ENCODE measurements at regions not wholly inside any gene's neighbourhood (a gene's known extent, or its start where the extent isn't known, plus 50 kb on each side); places are given as distances from the start of the nearest gene placed in this dataset.

GRCh38 chr13:108460043-108460442, 169.4 kb upstream of the MYO16 start:
- no peak for ATAC-seq
- no peaks in the 10 kb centered on the region for H4K20me1 ChIP-seq (ENCODE audit: insufficient read depth)
- intact Hi-C loops (cut with micrococcal nuclease): no loop called here
- no peaks in the 10 kb centered on the region for H3K9me2 ChIP-seq (ENCODE audit: insufficient read depth)
- H3K9ac ChIP-seq (ENCODE audit: low read length): no peak overlapping the region
- no peak overlapping the region for H3K27ac ChIP-seq (ENCODE audit: low read depth, low read length)
- ChIA-PET POLR2A (no interaction called here), RAD21 (ENCODE audit: low non-redundant PET in 1 of 2, low total read pairs in 2 of 2, uncharacterized antibody in 2 of 2, unreplicated experiment in 2 of 2) (no interaction called here), CTCF (no interaction called here)
- TF ChIP-seq FOSL1 (IDR thresholded peaks at IDR 0.05; ENCODE audit: low read depth) (no peak), ZBTB33 (IDR thresholded peaks at IDR 0.05; ENCODE audit: extremely low read depth, insufficient replicate concordance, low read length) (no peak), MAX (IDR thresholded peaks at IDR 0.05) (no peak), CEBPB (IDR thresholded peaks at IDR 0.05; ENCODE audit: low read depth) (no peak), ELF1 (IDR thresholded peaks at IDR 0.05; ENCODE audit: borderline replicate concordance, low read depth) (no peak), CTCF (IDR thresholded peaks at IDR 0.05 in 2 of 3, conservative IDR thresholded peaks at IDR 0.05 in 1 of 3; ENCODE audit: borderline replicate concordance in 1 of 3, insufficient read depth in 1 of 3, low read depth in 2 of 3, low read length in 2 of 3) (no peak), JUND (IDR thresholded peaks at IDR 0.05) (no peak), YY1 (IDR thresholded peaks at IDR 0.05; ENCODE audit: extremely low read depth, insufficient replicate concordance, low read depth, low read length) (no peak), SIN3A (IDR thresholded peaks at IDR 0.05; ENCODE audit: low read depth) (no peak), SP1 (IDR thresholded peaks at IDR 0.05; ENCODE audit: low read depth) (no peak), SRF (IDR thresholded peaks at IDR 0.05; ENCODE audit: low read depth) (no peak), EZH2 (IDR thresholded peaks at IDR 0.05) (no peak)
- TF ChIP-seq, protein P1, sequence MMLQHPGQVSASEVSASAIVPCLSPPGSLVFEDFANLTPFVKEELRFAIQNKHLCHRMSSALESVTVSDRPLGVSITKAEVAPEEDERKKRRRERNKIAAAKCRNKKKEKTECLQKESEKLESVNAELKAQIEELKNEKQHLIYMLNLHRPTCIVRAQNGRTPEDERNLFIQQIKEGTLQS (IDR thresholded peaks at IDR 0.05): no peak
- TF ChIP-seq, protein P2, sequence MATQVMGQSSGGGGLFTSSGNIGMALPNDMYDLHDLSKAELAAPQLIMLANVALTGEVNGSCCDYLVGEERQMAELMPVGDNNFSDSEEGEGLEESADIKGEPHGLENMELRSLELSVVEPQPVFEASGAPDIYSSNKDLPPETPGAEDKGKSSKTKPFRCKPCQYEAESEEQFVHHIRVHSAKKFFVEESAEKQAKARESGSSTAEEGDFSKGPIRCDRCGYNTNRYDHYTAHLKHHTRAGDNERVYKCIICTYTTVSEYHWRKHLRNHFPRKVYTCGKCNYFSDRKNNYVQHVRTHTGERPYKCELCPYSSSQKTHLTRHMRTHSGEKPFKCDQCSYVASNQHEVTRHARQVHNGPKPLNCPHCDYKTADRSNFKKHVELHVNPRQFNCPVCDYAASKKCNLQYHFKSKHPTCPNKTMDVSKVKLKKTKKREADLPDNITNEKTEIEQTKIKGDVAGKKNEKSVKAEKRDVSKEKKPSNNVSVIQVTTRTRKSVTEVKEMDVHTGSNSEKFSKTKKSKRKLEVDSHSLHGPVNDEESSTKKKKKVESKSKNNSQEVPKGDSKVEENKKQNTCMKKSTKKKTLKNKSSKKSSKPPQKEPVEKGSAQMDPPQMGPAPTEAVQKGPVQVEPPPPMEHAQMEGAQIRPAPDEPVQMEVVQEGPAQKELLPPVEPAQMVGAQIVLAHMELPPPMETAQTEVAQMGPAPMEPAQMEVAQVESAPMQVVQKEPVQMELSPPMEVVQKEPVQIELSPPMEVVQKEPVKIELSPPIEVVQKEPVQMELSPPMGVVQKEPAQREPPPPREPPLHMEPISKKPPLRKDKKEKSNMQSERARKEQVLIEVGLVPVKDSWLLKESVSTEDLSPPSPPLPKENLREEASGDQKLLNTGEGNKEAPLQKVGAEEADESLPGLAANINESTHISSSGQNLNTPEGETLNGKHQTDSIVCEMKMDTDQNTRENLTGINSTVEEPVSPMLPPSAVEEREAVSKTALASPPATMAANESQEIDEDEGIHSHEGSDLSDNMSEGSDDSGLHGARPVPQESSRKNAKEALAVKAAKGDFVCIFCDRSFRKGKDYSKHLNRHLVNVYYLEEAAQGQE (IDR thresholded peaks at IDR 0.05; ENCODE audit: low read depth): no peak
- no TSS peak for BruUV-seq (replicated peaks)
- DNase-seq (ENCODE audit: low read depth, low spot score): no peak
- no peak overlapping the region for H2AFZ ChIP-seq (ENCODE audit: low read depth, low read length, poor library complexity, severe bottlenecking)
- no peaks in the 10 kb centered on the region for H3K79me2 ChIP-seq (ENCODE audit: insufficient read depth, low read length)
- H3K36me3 ChIP-seq (ENCODE audit: control insufficient read depth in 1 of 2, insufficient read depth in 2 of 2, low read length in 2 of 2): no peaks in the 10 kb centered on the region
- no peak overlapping the region for H3K4me3 ChIP-seq (replicated peaks in 1 of 2; ENCODE audit: low read depth in 1 of 2, low read length in 2 of 2)
- H3K9me3 ChIP-seq (ENCODE audit: control insufficient read depth in 1 of 2, insufficient read depth in 1 of 2, low read depth in 1 of 2, low read length in 2 of 2): no peaks in the 10 kb centered on the region
- no peaks in the 10 kb centered on the region for H3K4me1 ChIP-seq (ENCODE audit: control insufficient read depth in 1 of 2, insufficient read depth in 2 of 2, low read length in 2 of 2)
- peaks cover 4% of the 10 kb centered on the region; the same call in 1 of the 2 replicates for H3K27me3 ChIP-seq (ENCODE audit: insufficient read depth, low read length)
- H3K4me2 ChIP-seq (ENCODE audit: low read length): no peak overlapping the region

All from HCT116 (cell line).